ENCODE measurements at regions not wholly inside any gene's neighbourhood (a gene's known extent, or its start where the extent isn't known, plus 50 kb on each side); places are given as distances from the start of the nearest gene placed in this dataset.

DNA sequence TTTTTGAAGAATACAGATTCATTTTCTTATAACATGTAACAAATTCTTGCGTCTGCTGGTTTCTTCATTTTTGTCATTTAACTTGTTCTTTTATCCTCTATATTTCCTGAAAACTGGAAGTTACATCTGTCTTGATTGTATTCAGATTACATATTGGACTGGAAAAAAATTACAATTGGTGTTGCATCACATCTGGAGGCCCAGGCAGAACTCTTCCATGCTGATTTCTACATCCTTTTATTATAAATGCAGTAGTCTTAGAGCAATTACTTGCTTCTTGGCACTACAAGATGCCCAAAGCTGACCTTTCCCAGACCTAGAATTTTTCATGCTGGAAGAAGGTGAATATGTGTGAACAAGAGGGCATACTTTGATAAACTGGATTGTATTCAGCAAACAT, 460.9 kb upstream of the CNTNAP2 start:
- TF ChIP-seq, protein P1, sequence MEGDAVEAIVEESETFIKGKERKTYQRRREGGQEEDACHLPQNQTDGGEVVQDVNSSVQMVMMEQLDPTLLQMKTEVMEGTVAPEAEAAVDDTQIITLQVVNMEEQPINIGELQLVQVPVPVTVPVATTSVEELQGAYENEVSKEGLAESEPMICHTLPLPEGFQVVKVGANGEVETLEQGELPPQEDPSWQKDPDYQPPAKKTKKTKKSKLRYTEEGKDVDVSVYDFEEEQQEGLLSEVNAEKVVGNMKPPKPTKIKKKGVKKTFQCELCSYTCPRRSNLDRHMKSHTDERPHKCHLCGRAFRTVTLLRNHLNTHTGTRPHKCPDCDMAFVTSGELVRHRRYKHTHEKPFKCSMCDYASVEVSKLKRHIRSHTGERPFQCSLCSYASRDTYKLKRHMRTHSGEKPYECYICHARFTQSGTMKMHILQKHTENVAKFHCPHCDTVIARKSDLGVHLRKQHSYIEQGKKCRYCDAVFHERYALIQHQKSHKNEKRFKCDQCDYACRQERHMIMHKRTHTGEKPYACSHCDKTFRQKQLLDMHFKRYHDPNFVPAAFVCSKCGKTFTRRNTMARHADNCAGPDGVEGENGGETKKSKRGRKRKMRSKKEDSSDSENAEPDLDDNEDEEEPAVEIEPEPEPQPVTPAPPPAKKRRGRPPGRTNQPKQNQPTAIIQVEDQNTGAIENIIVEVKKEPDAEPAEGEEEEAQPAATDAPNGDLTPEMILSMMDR (IDR thresholded peaks at IDR 0.05) = no peak
- TF ChIP-seq POLR2A (IDR thresholded peaks at IDR 0.05) = no peak

Data from thyroid gland (tissue), 4 donors.